ENCODE measurements at regions not wholly inside any gene's neighbourhood (a gene's known extent, or its start where the extent isn't known, plus 50 kb on each side); places are given as distances from the start of the nearest gene placed in this dataset.

DNA sequence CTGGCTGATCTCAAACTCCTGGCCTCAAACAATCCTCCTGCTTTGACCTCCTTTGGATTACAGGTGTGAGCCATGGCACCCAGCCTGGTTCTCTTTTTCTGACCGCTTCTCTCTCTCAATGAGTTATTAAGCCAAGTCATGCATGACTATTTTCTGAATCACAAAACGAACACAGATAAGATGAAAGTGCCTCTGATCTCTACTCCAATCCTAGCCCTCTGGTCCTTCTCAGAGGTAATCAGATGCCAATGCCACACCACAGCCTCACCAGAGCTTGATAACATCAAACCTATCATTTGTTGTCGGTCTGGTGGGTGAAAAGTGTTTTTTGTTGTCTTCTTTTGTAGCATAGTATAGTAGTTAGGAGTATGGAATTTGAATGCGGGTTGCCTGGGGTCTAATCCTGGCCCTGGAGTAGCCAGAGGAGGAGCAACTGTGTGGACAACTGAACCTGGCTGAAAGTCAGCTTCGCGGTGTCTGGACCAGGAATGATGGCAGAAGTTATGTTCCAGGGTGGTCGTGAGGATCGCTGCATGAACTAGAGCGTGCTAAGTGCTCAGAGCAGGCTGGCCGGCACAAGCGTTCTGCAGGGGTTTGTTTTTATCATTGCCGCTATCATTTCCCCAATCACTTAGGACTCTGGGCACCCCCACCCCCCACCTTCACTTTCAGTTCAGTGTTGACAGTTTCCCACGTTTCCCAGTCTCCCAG is 77.9 kb downstream of the SPRING1 start:
- TF ChIP-seq POLR2A (IDR thresholded peaks at IDR 0.05): no peak
- TF ChIP-seq, protein P1, sequence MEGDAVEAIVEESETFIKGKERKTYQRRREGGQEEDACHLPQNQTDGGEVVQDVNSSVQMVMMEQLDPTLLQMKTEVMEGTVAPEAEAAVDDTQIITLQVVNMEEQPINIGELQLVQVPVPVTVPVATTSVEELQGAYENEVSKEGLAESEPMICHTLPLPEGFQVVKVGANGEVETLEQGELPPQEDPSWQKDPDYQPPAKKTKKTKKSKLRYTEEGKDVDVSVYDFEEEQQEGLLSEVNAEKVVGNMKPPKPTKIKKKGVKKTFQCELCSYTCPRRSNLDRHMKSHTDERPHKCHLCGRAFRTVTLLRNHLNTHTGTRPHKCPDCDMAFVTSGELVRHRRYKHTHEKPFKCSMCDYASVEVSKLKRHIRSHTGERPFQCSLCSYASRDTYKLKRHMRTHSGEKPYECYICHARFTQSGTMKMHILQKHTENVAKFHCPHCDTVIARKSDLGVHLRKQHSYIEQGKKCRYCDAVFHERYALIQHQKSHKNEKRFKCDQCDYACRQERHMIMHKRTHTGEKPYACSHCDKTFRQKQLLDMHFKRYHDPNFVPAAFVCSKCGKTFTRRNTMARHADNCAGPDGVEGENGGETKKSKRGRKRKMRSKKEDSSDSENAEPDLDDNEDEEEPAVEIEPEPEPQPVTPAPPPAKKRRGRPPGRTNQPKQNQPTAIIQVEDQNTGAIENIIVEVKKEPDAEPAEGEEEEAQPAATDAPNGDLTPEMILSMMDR (IDR thresholded peaks at IDR 0.05): no peak
- no peak for TF ChIP-seq POLR2AphosphoS5 (IDR thresholded peaks at IDR 0.05)

Measured in prostate gland (tissue), 2 donors.